ENCODE measurements at regions not wholly inside any gene's neighbourhood (a gene's known extent, or its start where the extent isn't known, plus 50 kb on each side); places are given as distances from the start of the nearest gene placed in this dataset.

DNA sequence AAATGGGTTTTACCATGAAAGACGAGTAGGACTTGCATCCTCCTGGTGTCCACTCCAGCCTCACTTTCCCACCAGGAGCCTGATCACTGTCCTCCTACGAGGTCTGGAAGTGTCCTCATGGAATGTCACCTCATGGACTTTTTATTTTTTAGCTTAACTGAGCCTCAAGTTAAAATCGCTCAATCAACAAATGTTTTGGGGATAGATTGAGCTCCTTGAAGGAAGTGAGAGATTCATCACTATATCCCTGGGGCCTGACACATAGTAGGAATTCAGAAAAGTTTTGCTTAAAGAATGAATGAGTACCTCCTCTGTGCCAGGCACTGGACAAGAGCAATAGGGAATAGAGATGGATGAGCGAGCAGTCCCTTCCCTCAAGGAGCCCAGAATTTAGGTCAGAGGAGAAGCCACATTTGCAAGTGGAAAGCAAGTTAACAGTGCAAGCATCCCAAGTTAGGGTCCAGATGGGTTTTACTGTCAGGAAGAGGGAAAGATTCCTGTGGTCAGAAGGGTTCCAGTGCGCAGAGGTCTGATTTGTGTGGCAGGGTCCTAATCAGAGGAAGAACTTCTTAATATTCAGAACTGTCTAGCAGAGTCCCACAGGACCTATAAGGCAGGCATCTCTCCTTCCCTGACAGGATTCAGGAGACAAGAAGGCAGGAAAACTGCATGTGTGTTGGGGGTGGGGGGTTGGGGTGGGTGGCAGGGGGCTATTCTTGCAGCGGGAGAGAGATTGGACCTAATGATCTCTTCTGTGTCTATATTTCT, 67.0 kb downstream of the MYCN start:
- H3K27ac ChIP-seq, result no peak overlapping the region
- TF ChIP-seq, protein P1, sequence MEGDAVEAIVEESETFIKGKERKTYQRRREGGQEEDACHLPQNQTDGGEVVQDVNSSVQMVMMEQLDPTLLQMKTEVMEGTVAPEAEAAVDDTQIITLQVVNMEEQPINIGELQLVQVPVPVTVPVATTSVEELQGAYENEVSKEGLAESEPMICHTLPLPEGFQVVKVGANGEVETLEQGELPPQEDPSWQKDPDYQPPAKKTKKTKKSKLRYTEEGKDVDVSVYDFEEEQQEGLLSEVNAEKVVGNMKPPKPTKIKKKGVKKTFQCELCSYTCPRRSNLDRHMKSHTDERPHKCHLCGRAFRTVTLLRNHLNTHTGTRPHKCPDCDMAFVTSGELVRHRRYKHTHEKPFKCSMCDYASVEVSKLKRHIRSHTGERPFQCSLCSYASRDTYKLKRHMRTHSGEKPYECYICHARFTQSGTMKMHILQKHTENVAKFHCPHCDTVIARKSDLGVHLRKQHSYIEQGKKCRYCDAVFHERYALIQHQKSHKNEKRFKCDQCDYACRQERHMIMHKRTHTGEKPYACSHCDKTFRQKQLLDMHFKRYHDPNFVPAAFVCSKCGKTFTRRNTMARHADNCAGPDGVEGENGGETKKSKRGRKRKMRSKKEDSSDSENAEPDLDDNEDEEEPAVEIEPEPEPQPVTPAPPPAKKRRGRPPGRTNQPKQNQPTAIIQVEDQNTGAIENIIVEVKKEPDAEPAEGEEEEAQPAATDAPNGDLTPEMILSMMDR (IDR thresholded peaks at IDR 0.05), result no peak
- TF ChIP-seq ZFX (IDR thresholded peaks at IDR 0.05; ENCODE audit: borderline replicate concordance), result no peak

DNA sequence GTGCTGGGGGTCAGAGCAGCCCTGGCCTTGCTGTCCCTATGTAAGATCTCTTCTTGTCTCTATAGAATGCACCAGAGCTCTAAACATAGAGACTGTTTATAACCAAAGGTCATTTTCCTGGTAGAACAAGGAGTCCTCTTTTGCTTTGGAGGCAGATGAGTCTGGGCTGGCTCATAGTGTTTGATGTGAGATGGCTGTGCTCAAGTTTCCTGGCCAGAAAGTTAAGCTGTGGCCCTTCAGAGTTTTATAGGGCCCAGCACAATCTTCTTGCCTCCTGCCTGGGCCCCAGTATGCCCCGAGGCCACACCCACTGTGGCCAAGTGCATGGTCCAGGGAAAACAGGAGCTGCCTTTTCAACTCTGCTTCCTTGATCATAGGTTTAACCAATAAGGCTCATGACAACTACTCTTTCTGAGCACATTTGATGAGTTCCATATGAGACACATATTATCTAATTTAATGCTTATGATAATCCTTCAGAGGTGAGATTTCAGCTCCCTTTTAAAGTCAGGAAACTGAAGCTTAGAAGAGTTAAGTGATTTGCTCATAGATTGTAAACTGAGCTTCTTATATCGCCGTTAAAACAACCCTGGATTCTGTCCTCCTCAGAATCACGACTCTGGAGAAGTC, 66.3 kb downstream of the MYCN start:
- no peak for TF ChIP-seq ZFX (IDR thresholded peaks at IDR 0.05; ENCODE audit: borderline replicate concordance)
- TF ChIP-seq, protein P1 (IDR thresholded peaks at IDR 0.05), result no peak
- no peak overlapping the region for H3K27ac ChIP-seq

DNA sequence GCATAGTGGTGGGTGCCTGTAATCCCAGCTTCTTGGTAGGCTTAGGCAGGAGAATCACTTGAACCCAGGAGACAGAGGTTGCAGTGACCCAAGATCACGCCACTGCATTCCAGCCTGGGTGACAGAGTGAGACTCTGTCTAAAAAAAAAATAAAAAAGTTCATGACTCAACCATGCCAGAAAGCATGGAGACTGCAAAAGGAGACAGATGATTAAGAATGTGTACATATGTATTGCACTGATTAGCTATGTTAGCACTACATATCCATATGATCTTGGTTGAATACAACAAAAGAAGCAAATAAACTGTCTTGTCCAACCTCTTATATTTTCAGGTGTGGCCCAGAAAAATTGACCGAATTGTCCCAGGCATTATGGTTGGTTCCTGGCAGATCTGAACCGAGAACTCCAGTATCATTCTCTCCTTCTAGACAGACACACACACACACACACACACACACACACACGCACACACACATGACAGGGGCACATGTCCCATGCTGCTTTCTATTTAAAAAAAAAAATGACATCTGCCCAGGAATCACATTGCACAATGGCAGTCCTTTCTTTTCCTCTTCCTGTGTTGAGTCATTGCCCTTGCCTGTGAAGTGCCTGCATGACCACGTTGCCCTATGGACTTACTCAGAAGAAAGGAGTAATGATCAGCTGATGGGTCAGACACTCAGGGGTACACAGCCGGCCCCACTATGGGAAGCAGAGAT, 65.6 kb downstream of the MYCN start:
- no peak for TF ChIP-seq ZFX (IDR thresholded peaks at IDR 0.05; ENCODE audit: borderline replicate concordance)
- TF ChIP-seq, protein P1 (IDR thresholded peaks at IDR 0.05), result no peak
- no peak overlapping the region for H3K27ac ChIP-seq

DNA sequence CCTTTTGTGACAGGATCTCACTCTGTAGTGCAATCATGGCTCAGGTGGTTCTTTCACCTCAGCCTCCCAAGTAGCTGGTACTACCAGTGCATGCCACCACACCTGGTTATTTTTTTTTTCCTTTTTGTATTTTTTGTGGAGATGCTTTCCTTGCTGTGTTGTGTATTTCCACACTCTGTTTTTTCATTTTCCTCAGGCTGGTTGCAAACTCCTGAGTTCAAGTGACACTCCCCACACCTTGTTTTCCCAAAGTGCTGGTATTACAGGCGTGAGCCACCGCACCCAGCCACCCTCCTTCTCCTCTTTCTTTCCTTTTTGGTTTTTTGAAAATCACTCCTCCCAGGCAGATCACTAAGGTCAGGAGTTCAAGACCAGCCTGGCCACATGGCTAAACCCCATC, 65.0 kb downstream of the MYCN start:
- TF ChIP-seq ZFX (IDR thresholded peaks at IDR 0.05; ENCODE audit: borderline replicate concordance), result no peak
- TF ChIP-seq, protein P1 (IDR thresholded peaks at IDR 0.05), result no peak
- H3K27ac ChIP-seq, result no peak overlapping the region

DNA sequence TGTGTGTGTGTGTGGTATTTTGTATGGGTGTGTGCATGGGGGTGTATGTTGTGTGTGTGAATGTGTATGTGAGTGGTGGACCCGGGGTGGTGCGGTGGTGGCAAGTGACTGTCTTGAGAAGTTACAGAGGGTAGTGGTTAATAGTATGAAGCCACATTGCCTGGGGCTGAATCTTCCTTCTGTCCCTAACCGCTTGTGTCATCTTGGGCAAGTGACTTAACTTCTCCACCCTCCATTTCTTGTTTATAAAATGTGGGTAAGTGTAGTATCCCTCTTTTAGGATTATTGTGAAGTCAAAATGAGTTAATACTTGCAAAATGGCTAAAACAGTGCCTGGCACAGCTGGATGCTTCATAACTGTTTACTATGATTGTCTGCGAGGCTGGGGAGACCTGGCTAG, 63.5 kb downstream of the MYCN start:
- TF ChIP-seq, protein P1 (IDR thresholded peaks at IDR 0.05), result no peak
- no peak for TF ChIP-seq ZFX (IDR thresholded peaks at IDR 0.05; ENCODE audit: borderline replicate concordance)

DNA sequence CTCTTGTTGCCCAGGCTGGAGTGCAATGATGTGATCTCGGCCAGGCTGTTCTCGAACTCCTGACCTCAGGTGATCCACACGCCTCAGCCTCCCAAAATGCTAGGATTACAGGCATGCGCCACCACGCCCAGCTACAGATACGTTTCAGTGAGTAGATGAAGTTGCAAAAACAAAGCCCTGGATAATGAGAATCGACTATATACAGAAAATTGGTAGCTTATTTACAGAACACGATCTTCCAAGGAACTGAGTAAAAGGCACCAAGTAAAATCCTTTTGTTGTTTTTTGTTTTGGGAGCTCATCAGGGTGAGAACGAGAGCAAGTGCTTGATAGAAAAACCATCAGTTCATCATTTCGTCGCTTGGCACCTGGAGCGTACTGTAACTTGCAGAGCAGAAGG, 62.8 kb downstream of the MYCN start:
- no peak overlapping the region for H3K27ac ChIP-seq
- no peak for TF ChIP-seq ZFX (IDR thresholded peaks at IDR 0.05; ENCODE audit: borderline replicate concordance)

More for the DNA sequence above, 63.5 kb downstream of the MYCN start:
- no peak overlapping the region for H3K27ac ChIP-seq

DNA sequence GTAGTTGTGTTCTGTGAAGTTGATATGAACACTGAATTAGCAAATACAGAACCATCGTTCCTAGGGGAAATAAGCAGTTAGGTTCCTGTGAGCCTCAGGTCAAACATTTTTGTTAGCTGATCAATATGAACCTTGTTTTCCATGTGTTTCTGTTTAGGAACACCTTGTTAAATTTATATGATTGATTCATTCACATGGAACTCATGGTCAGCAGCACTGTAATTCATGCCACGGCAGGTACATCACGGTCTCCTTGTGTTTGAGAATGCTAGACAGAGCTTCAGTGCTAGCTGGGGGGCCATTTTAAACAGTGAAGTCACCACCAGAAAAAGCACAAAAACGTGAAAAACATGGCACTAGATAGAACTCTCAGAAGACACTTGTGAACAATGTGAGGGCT, 62.2 kb downstream of the MYCN start:
- no peak overlapping the region for H3K27ac ChIP-seq
- TF ChIP-seq, protein P1 (IDR thresholded peaks at IDR 0.05), result no peak

Data from 22Rv1 (cell line).